ENCODE measurements at regions not wholly inside any gene's neighbourhood (a gene's known extent, or its start where the extent isn't known, plus 50 kb on each side); places are given as distances from the start of the nearest gene placed in this dataset.
A peak's percentile ranks its signal among the peaks of the same experiment; 100 is the strongest.

DNA sequence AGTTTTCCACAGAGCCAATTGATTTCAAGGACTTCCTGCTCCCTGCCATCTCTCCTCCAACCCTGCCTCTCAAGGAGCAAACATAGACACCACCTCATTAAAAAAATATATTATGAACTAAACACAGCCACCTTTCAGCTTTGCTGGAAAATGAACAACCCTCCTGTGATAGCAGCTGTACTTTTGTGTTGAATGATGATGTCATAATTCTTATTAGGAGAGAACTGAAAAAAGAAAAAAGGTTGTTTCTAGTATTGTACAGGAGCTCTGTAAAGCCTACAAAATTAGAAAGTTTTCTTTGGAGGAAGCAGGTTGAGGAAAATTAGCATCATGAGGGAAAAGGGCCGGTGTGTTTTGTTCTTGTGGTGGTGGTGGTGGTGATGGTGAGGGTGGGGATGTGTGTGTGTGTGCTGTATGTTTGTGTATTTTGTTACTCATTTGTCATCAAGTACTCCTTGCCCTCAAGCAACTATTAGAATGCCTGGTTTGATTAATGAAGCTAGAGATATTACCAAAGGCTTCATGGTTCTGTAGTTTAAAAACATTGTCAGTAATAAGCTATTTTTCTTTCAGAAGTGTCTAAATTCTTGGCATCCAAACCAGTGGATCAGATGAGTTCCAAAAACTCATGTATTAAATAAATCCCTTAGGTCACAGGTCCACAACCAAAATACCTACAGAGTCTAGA, 405.9 kb downstream of the TLE4 start:
- H3K27ac ChIP-seq: no peak overlapping the region
- H3K27me3 ChIP-seq (ENCODE audit: insufficient read depth, low read depth, severe bottlenecking): no peaks in the 10 kb centered on the region
- no peak for DNase-seq
- TF ChIP-seq CTCF (IDR thresholded peaks at IDR 0.05; ENCODE audit: low read depth, low read length): no peak
- H3K36me3 ChIP-seq: no peaks in the 10 kb centered on the region
- no peaks in the 10 kb centered on the region for H3K9me3 ChIP-seq (ENCODE audit: severe bottlenecking)
- H3K4me3 ChIP-seq (ENCODE audit: low read depth, low read length): no peak overlapping the region

DNA sequence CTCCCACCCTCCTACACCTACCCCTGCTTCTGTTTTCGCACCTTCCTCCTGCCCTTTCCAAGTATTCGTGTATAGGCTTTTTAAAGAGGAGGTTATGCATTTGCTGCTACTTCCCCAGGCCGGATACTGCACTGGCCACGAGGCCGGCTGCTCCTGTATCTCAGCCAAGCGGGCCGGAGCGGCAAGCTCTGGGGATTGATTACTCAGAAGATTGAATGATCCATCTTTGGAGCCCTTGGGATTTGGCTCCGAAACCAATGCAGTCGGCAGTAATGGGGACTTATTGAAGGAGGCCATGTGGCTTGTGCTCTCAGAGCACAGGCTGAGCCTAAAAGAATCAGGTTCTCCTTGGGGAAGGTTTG, 405.3 kb downstream of the TLE4 start:
- H3K36me3 ChIP-seq: no peaks in the 10 kb centered on the region
- no peaks in the 10 kb centered on the region for H3K27me3 ChIP-seq (ENCODE audit: insufficient read depth, low read depth, severe bottlenecking)
- H3K9me3 ChIP-seq (ENCODE audit: severe bottlenecking): no peaks in the 10 kb centered on the region
- H3K4me3 ChIP-seq (ENCODE audit: low read depth, low read length): peak overlapping the region; percentile 2; the same call in 1 of the 2 replicates
- H3K27ac ChIP-seq: no peak overlapping the region
- TF ChIP-seq CTCF (IDR thresholded peaks at IDR 0.05; ENCODE audit: low read depth, low read length): no peak
- DNase-seq: peak; percentile 17

GRCh38 chr9:79976257-79977073, 404.7 kb downstream of the TLE4 start:
- Histone ChIP-seq H3K9me3 (ENCODE audit: severe bottlenecking) (no peaks in the 10 kb centered on the region), H3K36me3 (no peaks in the 10 kb centered on the region), H3K27me3 (ENCODE audit: insufficient read depth, low read depth, severe bottlenecking) (no peaks in the 10 kb centered on the region), H3K4me3 (ENCODE audit: low read depth, low read length) (peak overlapping the region; percentile 49), H3K27ac (peak overlapping the region; percentile 35)
- no peak for TF ChIP-seq CTCF (IDR thresholded peaks at IDR 0.05; ENCODE audit: low read depth, low read length)
- peak; percentile 14 for DNase-seq

DNA sequence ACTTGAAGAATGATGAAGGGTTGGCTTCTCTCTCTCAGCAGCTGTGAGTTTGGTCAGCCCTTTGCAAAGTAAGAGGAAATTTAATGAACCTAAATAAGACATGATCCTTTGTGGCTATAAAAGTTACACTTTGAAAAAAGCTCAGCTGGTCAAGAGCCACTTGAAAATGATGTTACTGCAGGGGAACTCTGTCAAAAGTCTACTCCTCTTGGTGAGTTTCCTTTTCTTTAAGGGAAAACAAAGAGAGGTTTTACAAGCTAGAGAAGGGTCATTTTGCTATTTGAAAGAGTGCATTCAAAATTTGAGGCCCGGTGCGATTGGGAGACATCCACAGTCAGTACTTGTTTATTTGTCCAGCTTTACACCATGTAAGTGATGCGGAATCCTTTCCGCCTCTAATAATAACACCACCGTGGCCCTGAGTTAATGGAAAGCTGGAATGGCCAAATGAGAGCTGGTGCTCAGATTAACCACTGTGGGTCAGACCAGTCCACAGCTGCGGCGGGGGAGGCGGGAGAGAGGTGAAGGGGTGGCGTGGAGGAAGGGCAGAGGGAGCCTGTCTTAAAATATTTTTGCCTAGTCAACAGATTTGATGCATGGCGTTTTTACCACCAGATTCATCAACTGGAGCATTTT, 404.0 kb downstream of the TLE4 start:
- peak; percentile 73 for DNase-seq
- H3K36me3 ChIP-seq: no peaks in the 10 kb centered on the region
- no peak for TF ChIP-seq CTCF (IDR thresholded peaks at IDR 0.05; ENCODE audit: low read depth, low read length)
- H3K4me3 ChIP-seq (ENCODE audit: low read depth, low read length): peak overlapping the region; percentile 49
- peak overlapping the region; percentile 35 for H3K27ac ChIP-seq
- no peaks in the 10 kb centered on the region for H3K9me3 ChIP-seq (ENCODE audit: severe bottlenecking)
- H3K27me3 ChIP-seq (ENCODE audit: insufficient read depth, low read depth, severe bottlenecking): no peaks in the 10 kb centered on the region

DNA sequence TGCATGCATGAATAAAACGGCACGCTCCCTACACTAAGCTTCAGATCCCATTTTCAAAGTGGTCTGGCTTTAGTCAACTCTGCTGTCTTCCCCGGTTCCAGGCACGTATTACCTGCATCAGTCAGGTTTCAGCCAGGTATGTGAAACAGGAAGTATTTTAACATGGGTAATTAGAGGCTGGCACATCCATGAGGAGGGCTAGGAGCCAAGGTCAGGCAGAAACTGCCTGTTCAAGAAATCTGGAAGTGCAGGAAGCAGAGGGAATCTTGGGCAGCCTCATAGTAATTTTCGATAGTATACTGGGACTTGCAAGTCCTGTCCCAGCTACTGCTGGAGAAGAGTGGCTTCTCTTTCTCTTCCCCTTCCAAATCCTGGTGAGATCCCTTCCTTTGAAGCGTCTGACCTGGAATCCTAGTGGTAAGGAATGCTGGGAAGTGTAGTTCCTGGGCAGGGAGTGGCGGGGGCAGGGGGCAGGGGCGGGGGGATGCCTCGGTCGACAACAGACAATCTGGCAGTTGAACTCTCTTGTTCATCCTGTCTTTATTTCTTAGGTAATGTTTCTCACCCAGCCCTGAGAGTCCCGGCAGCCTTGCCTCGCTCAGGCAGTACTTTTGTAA, 403.1 kb downstream of the TLE4 start:
- no peaks in the 10 kb centered on the region for H3K9me3 ChIP-seq (ENCODE audit: severe bottlenecking)

More for the DNA sequence above, 403.1 kb downstream of the TLE4 start:
- Histone ChIP-seq H3K4me3 (ENCODE audit: low read depth, low read length) (no peak overlapping the region), H3K27ac (no peak overlapping the region), H3K27me3 (ENCODE audit: insufficient read depth, low read depth, severe bottlenecking) (no peaks in the 10 kb centered on the region), H3K36me3 (no peaks in the 10 kb centered on the region)
- no peak for DNase-seq
- no peak for TF ChIP-seq CTCF (IDR thresholded peaks at IDR 0.05; ENCODE audit: low read depth, low read length)

All from WERI-Rb-1 (cell line).